Left ventricle myocardium inferior (tissue), 1 donor: ENCODE measurements at regions not wholly inside any gene's neighbourhood (a gene's known extent, or its start where the extent isn't known, plus 50 kb on each side); places are given as distances from the start of the nearest gene placed in this dataset.
A peak's percentile ranks its signal among the peaks of the same experiment; 100 is the strongest.

Source experiments
- DNase-seq: peaks from one replicate; pipeline ENCODE4 v3.0.0-alpha.2; 2020
- H3K27ac ChIP-seq: fragments of 200-600 bp; replicated peaks from 2 replicates; pipeline ENCODE4 v1.8.0; 2021
- H3K27me3 ChIP-seq: fragments of 200-600 bp; 2 replicates; pipeline ENCODE4 v1.8.0; 2021; ENCODE audit warnings: low read depth
- H3K36me3 ChIP-seq: fragments of 200-600 bp; 2 replicates; pipeline ENCODE4 v1.8.0; 2021
- H3K4me1 ChIP-seq: fragments of 200-600 bp; 2 replicates; pipeline ENCODE4 v1.8.0; 2021
- H3K4me3 ChIP-seq: fragments of 200-600 bp; 2 replicates; pipeline ENCODE4 v1.8.0; 2021; ENCODE audit warnings: mild to moderate bottlenecking, moderate library complexity
- H3K9me3 ChIP-seq: fragments of 200-600 bp; replicated peaks from 2 replicates; pipeline ENCODE4 v1.8.0; 2021
- intact Hi-C: fragments of 100-400 bp; cut with micrococcal nuclease; formaldehyde crosslinking; loops from one replicate; pipeline ENCODE4 v1.11.0; 2022
- TF ChIP-seq, protein P1 (sequence below): fragments of 200-600 bp; IDR thresholded peaks from 2 replicates; pipeline ENCODE4 v1.8.0; 2021; ENCODE audit warnings: antibody characterized with exemption, mild to moderate bottlenecking, borderline replicate concordance
- donor health status: DM: no; HTN: yes; CAD: no; lungs with severe emphysema.

DNA sequence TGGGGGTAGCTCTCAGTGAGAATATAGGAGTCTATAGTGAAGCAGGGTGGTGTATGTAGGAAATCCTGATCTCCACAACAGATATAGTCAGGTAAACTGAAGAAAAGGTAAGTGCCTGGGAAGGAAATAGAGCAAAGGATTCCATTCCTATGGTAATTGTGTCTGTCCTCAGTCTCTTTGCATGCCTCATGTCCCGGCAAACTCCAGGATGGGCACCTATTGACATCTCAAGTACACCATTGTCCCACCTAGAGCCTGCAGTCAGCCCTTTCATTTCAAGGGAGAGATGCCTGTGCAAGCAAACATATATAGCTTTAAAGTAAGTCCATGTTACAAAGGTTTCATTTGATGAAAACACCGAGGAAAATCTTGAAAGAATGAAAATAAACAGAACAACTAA lies 257.7 kb upstream of the AZI2 start:
- TF ChIP-seq, protein P1, sequence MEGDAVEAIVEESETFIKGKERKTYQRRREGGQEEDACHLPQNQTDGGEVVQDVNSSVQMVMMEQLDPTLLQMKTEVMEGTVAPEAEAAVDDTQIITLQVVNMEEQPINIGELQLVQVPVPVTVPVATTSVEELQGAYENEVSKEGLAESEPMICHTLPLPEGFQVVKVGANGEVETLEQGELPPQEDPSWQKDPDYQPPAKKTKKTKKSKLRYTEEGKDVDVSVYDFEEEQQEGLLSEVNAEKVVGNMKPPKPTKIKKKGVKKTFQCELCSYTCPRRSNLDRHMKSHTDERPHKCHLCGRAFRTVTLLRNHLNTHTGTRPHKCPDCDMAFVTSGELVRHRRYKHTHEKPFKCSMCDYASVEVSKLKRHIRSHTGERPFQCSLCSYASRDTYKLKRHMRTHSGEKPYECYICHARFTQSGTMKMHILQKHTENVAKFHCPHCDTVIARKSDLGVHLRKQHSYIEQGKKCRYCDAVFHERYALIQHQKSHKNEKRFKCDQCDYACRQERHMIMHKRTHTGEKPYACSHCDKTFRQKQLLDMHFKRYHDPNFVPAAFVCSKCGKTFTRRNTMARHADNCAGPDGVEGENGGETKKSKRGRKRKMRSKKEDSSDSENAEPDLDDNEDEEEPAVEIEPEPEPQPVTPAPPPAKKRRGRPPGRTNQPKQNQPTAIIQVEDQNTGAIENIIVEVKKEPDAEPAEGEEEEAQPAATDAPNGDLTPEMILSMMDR: no peak
- DNase-seq: no peak
- intact Hi-C loops: no loop called here
- Histone ChIP-seq H3K4me3 (no peak overlapping the region), H3K36me3 (no peaks in the 10 kb centered on the region), H3K27ac (no peak overlapping the region), H3K4me1 (no peaks in the 10 kb centered on the region), H3K27me3 (no peaks in the 10 kb centered on the region), H3K9me3 (no peaks in the 10 kb centered on the region)

DNA sequence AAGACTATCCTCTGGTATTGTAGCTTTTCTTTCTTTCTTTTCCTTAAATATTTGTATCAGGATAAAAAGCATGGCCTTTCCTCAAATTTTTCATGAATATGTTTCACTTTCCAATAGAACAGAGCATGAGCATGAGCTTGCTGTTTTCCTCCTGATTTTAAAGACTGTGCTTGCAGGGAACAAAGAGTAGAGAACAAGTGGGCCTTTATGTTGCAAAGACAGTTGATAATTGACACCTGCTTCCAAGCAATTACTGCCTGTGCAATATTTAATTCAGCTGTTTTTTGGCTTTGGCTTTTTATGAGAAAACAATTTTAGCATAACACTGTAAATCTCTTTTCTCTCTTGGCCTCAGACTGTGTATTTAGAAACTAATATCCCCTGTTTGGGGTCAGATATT lies 263.6 kb upstream of the AZI2 start:
- no peaks in the 10 kb centered on the region for H3K36me3 ChIP-seq
- peak overlapping the region; percentile 27 for H3K27ac ChIP-seq
- H3K4me3 ChIP-seq: no peak overlapping the region
- H3K9me3 ChIP-seq: no peaks in the 10 kb centered on the region
- no peak for DNase-seq
- H3K27me3 ChIP-seq: no peaks in the 10 kb centered on the region
- H3K4me1 ChIP-seq: peaks cover 8% of the 10 kb centered on the region
- TF ChIP-seq, protein P1: no peak
- intact Hi-C loops: no loop called here

DNA sequence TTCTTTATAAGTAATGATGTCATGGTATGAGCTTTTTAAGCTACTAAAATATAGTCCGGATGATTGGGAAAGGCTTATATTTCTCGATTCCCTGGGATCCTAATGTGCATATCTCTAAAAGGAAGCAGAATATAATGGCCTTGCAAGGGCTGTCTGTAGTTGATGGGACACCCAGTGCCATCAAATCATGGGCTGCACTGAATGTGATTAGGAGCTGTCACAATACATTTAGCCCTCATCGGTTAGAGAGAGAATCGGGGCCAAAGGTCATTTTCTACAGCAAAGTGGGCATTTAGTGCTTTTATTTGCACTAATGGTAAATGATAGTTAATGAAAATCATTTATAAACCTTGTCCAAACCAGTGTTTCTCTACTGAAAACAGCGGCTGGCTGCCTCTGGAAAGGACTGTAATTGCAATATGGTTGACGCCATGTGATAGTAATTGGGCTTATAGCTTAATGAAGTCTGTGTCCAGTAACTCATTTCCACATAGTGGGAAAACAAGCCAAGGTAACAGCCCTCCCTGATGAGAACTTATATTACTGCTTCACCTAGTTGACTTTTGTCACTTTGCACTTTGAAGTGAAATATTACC lies 265.0 kb upstream of the AZI2 start:
- Histone ChIP-seq H3K27ac (no peak overlapping the region), H3K9me3 (no peaks in the 10 kb centered on the region)

DNA sequence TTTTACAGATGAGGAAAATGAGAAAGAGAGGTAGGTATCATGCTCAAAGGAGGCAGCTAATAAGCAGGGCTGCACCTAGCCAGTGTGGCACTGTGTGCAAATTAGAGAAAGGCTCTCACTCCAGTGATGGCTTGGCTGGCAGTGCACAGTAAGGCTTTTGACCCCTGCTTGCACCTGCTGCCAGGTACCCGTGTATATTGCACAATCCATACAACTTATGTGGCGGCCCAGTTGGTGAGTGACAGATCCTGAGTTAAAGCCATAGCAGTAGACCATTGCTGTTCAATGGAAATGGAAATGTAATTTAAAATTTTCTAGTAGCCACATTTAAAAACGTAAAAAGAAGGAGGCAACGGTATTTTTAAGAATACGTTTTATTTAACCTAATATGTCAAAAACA lies 266.4 kb upstream of the AZI2 start:
- intact Hi-C loops: no loop called here
- TF ChIP-seq, protein P1: no peak
- no peaks in the 10 kb centered on the region for H3K36me3 ChIP-seq
- no peaks in the 10 kb centered on the region for H3K27me3 ChIP-seq
- no peak for DNase-seq
- no peak overlapping the region for H3K27ac ChIP-seq
- H3K4me1 ChIP-seq: peaks cover 8% of the 10 kb centered on the region
- no peaks in the 10 kb centered on the region for H3K9me3 ChIP-seq
- H3K4me3 ChIP-seq: no peak overlapping the region

More for the DNA sequence above, 265.0 kb upstream of the AZI2 start:
- Histone ChIP-seq H3K27me3 (no peaks in the 10 kb centered on the region), H3K4me1 (peaks cover 8% of the 10 kb centered on the region), H3K4me3 (no peak overlapping the region), H3K36me3 (no peaks in the 10 kb centered on the region)
- intact Hi-C loops: no loop called here
- no peak for DNase-seq
- TF ChIP-seq, protein P1: no peak

DNA sequence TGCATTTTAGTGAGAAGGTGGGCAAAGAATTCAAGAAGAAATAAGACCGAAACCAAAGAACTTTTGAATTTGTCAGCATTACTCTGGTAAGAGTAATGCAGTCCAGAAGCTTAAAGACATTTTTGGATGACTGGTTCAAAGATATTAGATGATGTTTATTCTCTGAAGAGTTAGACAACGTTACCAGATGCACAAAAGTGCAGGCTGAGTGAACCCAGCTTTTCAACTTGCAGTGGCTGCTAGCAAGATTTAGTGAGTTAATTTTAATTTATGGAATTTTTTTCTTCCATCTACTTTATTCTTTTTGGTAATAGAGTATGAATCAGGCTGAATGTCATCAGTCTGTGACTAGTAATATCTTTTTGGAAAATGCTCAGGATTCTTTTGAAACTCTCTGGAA lies 267.3 kb upstream of the AZI2 start:
- no peaks in the 10 kb centered on the region for H3K27me3 ChIP-seq
- intact Hi-C loops: no loop called here
- no peaks in the 10 kb centered on the region for H3K9me3 ChIP-seq
- TF ChIP-seq, protein P1: no peak
- no peaks in the 10 kb centered on the region for H3K36me3 ChIP-seq
- H3K4me1 ChIP-seq: peaks cover 8% of the 10 kb centered on the region
- H3K27ac ChIP-seq: no peak overlapping the region
- no peak for DNase-seq
- no peak overlapping the region for H3K4me3 ChIP-seq
